ENCODE measurements at regions not wholly inside any gene's neighbourhood (a gene's known extent, or its start where the extent isn't known, plus 50 kb on each side); places are given as distances from the start of the nearest gene placed in this dataset.

DNA sequence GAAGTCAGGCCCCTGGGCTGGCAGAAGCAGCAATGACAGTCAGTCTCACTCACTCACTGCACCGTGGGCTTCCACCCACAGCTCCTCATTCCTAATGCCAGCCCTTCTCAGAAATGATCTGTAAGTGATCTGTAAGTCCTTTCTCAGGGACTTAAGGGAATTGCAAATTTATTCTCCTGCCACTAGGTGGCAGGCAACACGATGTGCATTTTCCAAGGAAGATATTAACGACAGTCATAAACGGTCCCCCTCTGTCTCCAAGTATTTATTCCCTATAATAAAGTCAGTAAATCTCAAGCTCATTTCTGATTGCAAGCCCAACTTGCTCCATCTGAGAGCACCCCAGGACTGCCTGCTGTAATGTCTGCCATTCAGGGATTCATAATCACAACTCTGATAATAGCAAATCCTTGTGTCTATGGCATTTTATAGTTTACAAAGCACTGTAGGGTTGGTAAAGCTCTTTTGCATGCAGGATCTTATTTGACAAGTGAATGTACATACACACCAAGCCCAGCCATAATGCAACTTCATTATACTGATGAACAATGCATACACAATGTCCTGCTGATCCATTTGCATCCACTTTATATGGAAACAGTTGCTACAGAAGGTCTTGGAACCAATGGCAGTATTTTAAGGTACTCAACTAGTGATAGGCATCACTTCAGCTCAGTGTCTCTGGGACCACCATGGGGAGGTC, 380.5 kb upstream of the CAMK1G start:
- Histone ChIP-seq H3K36me3 (no peaks in the 10 kb centered on the region), H3K9me3 (no peaks in the 10 kb centered on the region), H3K4me1 (peaks cover 10% of the 10 kb centered on the region), H3K27me3 (peaks cover 6% of the 10 kb centered on the region), H3K4me3 (no peak overlapping the region), H3K27ac (no peak overlapping the region)
- 0% methylated on average over 4 of the region's 4 CpGs for WGBS
- TF ChIP-seq POLR2A (IDR thresholded peaks at IDR 0.05) (no peak), EP300 (IDR thresholded peaks at IDR 0.05) (no peak), POLR2AphosphoS5 (IDR thresholded peaks at IDR 0.05) (no peak)
- TF ChIP-seq, protein P1, sequence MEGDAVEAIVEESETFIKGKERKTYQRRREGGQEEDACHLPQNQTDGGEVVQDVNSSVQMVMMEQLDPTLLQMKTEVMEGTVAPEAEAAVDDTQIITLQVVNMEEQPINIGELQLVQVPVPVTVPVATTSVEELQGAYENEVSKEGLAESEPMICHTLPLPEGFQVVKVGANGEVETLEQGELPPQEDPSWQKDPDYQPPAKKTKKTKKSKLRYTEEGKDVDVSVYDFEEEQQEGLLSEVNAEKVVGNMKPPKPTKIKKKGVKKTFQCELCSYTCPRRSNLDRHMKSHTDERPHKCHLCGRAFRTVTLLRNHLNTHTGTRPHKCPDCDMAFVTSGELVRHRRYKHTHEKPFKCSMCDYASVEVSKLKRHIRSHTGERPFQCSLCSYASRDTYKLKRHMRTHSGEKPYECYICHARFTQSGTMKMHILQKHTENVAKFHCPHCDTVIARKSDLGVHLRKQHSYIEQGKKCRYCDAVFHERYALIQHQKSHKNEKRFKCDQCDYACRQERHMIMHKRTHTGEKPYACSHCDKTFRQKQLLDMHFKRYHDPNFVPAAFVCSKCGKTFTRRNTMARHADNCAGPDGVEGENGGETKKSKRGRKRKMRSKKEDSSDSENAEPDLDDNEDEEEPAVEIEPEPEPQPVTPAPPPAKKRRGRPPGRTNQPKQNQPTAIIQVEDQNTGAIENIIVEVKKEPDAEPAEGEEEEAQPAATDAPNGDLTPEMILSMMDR (IDR thresholded peaks at IDR 0.05) = peak; percentile 32 to 71
- DNase-seq (ENCODE audit: low spot score in 2 of 2) = no peak

DNA sequence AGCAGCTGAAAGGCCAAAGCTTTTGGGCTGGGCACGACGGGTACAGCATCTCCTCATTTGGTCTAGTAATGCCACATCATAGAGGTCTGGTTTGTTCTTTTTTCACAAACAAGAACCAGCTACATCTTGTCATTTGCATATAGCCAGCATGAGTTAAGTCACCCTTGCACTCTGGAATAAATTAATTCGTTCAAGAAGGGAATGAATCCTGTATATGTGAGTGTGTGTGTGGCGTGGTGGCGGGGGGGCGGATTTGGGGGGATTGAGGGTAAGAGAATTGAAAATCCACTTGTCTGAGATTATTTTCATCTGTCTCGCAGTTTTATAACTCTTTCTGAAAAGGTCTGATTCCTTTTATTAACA, 380.0 kb upstream of the CAMK1G start:
- no peak for DNase-seq (ENCODE audit: low spot score in 2 of 2)
- H3K4me3 ChIP-seq = no peak overlapping the region
- peaks cover 10% of the 10 kb centered on the region for H3K27me3 ChIP-seq
- no peaks in the 10 kb centered on the region for H3K9me3 ChIP-seq
- 85% methylated on average over 7 of the region's 7 CpGs for WGBS
- TF ChIP-seq POLR2AphosphoS5 (IDR thresholded peaks at IDR 0.05) (no peak), POLR2A (IDR thresholded peaks at IDR 0.05) (no peak), EP300 (IDR thresholded peaks at IDR 0.05) (no peak)
- TF ChIP-seq, protein P1 (IDR thresholded peaks at IDR 0.05) = no peak
- no peaks in the 10 kb centered on the region for H3K36me3 ChIP-seq
- H3K27ac ChIP-seq = no peak overlapping the region
- H3K4me1 ChIP-seq = peaks cover 14% of the 10 kb centered on the region

DNA sequence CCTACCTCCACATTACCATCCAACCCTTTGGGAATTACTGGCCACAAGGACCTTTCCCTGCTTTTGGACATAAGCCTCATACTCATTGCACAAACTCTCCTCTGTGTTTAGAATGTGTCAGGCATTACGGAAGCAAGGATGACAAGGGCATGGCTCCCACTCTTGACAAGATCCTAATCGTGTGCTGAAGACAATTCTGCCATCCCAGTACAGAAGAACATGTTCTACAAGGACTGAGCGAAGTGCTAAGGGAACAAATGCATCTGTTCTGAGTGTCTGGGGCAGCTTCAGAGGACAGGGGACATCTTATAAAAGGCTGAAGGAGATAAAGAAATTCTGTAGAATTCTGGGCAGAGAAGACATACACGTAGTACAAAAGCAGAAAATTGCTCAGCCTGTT, 378.5 kb upstream of the CAMK1G start:
- Histone ChIP-seq H3K4me3 (no peak overlapping the region), H3K36me3 (no peaks in the 10 kb centered on the region), H3K27ac (no peak overlapping the region), H3K4me1 (peaks cover 14% of the 10 kb centered on the region), H3K9me3 (no peaks in the 10 kb centered on the region), H3K27me3 (peaks cover 13% of the 10 kb centered on the region)
- WGBS = 90% methylated on average over 4 of the region's 4 CpGs
- TF ChIP-seq POLR2A (IDR thresholded peaks at IDR 0.05) = no peak
- TF ChIP-seq POLR2AphosphoS5 (IDR thresholded peaks at IDR 0.05) = no peak
- no peak for TF ChIP-seq EP300 (IDR thresholded peaks at IDR 0.05)
- TF ChIP-seq, protein P1 (IDR thresholded peaks at IDR 0.05) = no peak
- no peak for DNase-seq (ENCODE audit: low spot score in 2 of 2)

- H3K36me3 ChIP-seq = no peaks in the 10 kb centered on the region
- H3K4me1 ChIP-seq = peaks cover 14% of the 10 kb centered on the region
- peaks cover 24% of the 10 kb centered on the region for H3K27me3 ChIP-seq
- DNase-seq (ENCODE audit: low spot score in 2 of 2) = no peak
- H3K9me3 ChIP-seq = no peaks in the 10 kb centered on the region
- no peak overlapping the region for H3K27ac ChIP-seq
- WGBS = 47% methylated on average over 8 of the region's 11 CpGs
- H3K4me3 ChIP-seq = peak overlapping the region; percentile 25
- TF ChIP-seq POLR2AphosphoS5 (IDR thresholded peaks at IDR 0.05) = no peak
- TF ChIP-seq, protein P1 (IDR thresholded peaks at IDR 0.05) = no peak
Measured at GRCh38 chr1:209207126-209207700, 376.3 kb upstream of the CAMK1G start.

GRCh38 chr1:209207701-209208286, 375.7 kb upstream of the CAMK1G start:
- DNase-seq (ENCODE audit: low spot score in 2 of 2) = no peak
- 3% methylated on average over 21 of the region's 31 CpGs for WGBS
- Histone ChIP-seq H3K9me3 (no peaks in the 10 kb centered on the region), H3K27me3 (peaks cover 24% of the 10 kb centered on the region), H3K27ac (no peak overlapping the region), H3K36me3 (no peaks in the 10 kb centered on the region), H3K4me3 (peak overlapping the region; percentile 25), H3K4me1 (peaks cover 14% of the 10 kb centered on the region)
- no peak for TF ChIP-seq POLR2A (IDR thresholded peaks at IDR 0.05)
- TF ChIP-seq, protein P1 (IDR thresholded peaks at IDR 0.05) = peak in 1 of 2 donors; percentile 68
